ENCODE measurements at regions not wholly inside any gene's neighbourhood (a gene's known extent, or its start where the extent isn't known, plus 50 kb on each side); places are given as distances from the start of the nearest gene placed in this dataset.
A peak's percentile ranks its signal among the peaks of the same experiment; 100 is the strongest.

- DNase-seq (ENCODE audit: low read depth), result peak; percentile 60
Observed at GRCh38 chr11:92384358-92384757, 159.7 kb downstream of the FAT3 start.

- DNase-seq (ENCODE audit: low read depth), result no peak
Observed at GRCh38 chr11:92384802-92385201, 160.2 kb downstream of the FAT3 start.

- DNase-seq (ENCODE audit: low read depth), result no peak
Observed at GRCh38 chr11:92386577-92386976, 162.0 kb downstream of the FAT3 start.

DNA sequence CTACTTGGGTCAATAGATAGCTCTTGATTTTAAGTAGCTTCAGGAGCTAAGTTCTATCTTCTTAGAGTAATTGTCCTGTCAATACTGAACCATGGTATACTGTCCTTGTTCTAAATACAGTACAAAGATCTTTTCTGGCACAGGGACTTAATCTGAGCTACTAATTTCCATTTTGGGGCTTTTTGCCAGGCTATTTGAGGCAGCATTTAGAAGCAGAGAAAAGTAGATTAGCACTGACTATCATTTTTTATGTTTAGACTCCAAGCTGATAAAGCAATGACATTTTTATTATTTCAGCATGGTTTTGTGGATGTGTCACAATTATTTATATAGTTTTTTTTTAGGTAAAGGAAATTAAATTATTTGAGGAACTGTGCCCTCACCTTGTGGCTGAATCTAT lies 163.2 kb downstream of the FAT3 start:
- no peak for DNase-seq (ENCODE audit: low read depth)

DNA sequence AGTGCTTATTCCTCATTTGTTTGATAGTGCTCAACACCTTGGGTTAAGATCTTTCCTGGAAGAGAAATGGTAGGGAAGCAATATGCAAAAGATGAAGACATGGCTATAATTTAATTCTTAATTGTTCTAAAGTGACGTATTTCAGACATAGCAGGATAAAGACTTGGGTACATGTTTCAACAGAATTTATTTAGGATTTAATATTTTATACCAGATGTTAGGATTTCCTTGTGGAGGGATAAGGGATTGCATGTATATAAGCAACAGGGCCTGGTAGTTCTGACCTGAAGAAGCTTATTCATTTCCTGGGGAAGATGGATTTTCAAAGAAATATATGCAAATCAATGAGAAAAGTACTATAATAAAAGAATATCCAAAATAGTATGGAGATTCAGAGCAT lies 163.8 kb downstream of the FAT3 start:
- no peak for DNase-seq (ENCODE audit: low read depth)

GRCh38 chr11:92390783-92391182 lies 166.2 kb downstream of the FAT3 start:
- peak; percentile 23 for DNase-seq (ENCODE audit: low read depth)

DNA sequence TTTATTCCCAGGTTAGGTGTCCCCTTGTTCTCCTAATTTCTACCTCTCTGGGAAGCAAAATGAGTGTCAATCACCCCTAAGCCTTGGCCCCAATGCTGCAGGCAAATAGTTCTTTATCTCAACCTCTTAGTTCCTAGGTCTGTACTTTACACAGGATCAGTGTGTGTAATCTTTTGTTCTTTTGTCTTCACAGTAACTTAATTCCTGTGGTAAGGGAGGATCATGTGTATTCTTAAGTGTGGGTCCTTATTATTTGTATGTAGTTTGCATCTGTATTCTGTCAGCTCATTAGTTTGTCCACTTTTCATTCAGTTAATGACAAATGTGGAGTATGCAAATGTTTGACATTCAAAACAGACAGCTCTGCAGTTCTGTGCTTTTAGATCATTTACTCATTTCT lies 166.7 kb downstream of the FAT3 start:
- DNase-seq (ENCODE audit: low read depth), result no peak

GRCh38 chr11:92391808-92392207 lies 167.2 kb downstream of the FAT3 start:
- DNase-seq (ENCODE audit: low read depth), result no peak

DNA sequence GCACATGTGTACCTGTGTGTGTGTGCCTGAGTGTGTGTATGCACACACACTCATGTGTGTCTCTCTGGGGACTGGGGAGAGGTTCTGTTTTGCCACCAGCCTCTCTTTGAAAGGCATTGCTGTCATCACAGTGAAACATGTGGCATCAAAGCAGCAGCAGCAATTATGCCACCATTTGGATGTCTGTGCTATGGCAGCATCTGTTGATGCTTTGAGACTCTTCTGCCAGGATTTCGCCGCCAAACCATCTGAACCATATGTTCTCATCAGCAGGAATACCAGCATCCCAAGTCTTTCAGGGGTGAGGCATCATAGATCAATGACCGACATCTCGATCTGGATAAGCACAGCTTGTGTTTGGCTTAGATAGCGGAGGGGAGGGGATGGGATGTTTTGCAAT lies 168.6 kb downstream of the FAT3 start:
- no peak for DNase-seq (ENCODE audit: low read depth)

GRCh38 chr11:92396133-92396532 lies 171.5 kb downstream of the FAT3 start:
- no peak for DNase-seq (ENCODE audit: low read depth)

GRCh38 chr11:92397221-92397755 lies 172.7 kb downstream of the FAT3 start:
- DNase-seq (ENCODE audit: low read depth), result no peak

DNA sequence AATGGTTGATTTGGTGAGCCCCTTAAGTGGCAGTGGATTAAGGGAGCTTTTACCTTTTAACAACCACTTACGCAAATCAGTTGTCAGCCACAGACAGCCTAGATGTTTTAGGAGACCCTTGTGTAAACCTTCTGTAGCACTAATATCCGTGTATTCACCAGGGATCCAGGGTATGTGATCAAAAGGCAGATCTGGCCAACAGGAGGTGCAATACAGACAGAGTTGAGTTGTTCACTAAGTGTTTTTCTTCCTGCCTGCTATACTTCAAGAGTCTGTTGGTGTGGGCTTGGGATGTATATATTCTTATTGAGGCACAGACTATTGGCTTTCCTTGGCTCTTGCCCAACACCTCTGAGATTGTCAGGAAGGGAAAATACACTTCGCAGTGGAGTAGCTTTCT lies 175.1 kb downstream of the FAT3 start:
- no peak for DNase-seq (ENCODE audit: low read depth)

GRCh38 chr11:92401520-92401919 lies 176.9 kb downstream of the FAT3 start:
- DNase-seq (ENCODE audit: low read depth), result no peak

DNA sequence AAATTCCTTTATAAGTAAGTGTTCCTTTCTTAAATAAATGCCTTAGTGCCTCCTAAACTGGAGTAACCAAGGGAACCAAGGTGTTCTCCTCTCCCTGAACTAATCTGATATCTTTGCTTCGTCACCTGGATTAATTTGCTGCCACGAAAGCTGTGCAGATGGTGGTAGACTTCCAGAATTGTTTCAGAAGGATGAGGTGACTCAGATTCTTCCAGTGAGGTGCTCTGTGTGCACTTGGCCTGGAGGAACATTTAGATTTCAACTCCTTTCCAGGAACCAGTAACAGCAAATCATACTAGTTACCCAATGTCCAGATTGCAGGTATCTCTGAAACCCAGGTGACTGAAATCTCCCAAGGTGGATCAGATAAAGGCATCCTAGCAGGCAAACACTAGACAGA lies 181.9 kb downstream of the FAT3 start:
- no peak for DNase-seq (ENCODE audit: low read depth)

GRCh38 chr11:92409355-92409754 lies 184.7 kb downstream of the FAT3 start:
- DNase-seq (ENCODE audit: low read depth), result no peak

DNA sequence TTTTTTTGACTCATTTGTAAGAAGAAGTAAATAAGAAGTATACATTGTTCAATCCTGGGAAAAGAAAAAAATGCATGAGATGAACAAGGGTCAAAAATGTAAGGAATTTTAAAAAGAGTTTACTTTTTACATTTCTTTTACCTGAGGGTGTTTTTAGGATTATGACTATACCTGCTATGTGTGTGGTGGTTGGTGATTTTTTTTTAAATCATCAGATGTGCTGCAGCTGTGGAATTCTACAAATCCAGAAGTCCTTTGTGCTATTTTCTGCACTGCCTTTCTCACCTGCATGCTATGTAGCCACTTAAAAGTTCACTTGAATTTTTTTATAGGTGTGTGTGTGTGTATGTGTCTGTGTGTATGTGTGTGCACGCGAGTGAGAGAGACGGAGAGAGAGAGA lies 185.3 kb downstream of the FAT3 start:
- no peak for DNase-seq (ENCODE audit: low read depth)

- no peak for DNase-seq (ENCODE audit: low read depth)
Observed at GRCh38 chr11:92410526-92410925, 185.9 kb downstream of the FAT3 start.

GRCh38 chr11:92411431-92411830 lies 186.8 kb downstream of the FAT3 start:
- no peak for DNase-seq (ENCODE audit: low read depth)

DNA sequence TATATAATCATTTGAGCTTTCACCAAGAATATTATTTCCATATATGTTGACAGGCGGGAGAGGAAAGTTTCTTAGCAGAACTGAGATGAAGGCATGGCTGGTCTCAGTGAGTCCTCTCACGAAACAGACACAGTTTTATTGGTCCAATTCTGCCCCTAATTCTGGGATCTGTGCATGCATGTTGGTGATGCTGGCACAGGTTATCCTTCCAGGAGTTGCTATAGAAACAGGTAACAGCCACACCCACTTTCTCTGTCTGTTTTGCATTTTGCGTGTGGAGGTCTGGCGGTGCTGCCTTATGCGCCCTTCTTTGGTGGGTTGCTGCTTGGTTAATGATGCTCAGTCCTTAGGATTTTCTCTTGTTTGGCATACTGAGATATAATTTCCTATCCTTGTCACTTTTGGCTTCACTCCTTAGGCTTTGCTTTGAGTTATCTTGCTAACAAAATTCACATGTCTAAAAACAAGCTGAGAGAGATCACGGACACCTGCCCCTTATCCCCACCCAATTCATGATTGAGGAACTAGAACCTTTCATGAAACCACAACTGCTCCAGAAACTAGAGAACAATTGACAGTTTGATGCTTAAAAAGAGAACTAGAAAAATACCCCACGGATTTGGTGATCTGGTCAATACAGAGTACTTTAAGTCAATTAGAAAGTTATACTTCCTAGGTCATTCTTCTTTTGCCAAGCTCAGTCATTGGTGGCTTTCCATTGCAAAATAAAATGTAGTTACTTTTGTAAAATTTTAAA lies 189.3 kb downstream of the FAT3 start:
- DNase-seq (ENCODE audit: low read depth), result no peak

- no peak for DNase-seq (ENCODE audit: low read depth)
Observed at GRCh38 chr11:92416971-92417725, 192.5 kb downstream of the FAT3 start.

GRCh38 chr11:92423115-92424034 lies 198.8 kb downstream of the FAT3 start:
- no peak for DNase-seq (ENCODE audit: low read depth)

DNA sequence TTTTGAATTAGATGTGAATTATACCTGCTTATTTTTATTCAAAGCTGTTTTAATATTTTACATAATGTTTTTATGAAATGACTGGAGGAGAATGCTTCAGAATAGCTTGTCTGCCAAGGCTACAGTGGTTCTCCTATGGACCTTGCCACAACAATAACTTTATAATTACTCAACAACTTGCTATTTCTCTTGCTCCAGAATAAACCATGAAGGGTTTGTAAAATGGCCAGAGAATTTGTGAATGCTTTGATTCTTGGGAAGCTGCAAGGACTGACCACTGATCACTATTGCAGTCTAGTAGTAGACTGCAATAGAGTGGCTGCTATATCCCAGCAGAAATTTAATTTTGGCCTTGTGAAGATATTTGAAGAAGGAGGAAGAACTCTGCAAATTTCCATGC lies 199.7 kb downstream of the FAT3 start:
- peak; percentile 68 for DNase-seq (ENCODE audit: low read depth)

All from renal cortical epithelial cell (primary cell).